ENCODE measurements at regions not wholly inside any gene's neighbourhood (a gene's known extent, or its start where the extent isn't known, plus 50 kb on each side); places are given as distances from the start of the nearest gene placed in this dataset.

DNA sequence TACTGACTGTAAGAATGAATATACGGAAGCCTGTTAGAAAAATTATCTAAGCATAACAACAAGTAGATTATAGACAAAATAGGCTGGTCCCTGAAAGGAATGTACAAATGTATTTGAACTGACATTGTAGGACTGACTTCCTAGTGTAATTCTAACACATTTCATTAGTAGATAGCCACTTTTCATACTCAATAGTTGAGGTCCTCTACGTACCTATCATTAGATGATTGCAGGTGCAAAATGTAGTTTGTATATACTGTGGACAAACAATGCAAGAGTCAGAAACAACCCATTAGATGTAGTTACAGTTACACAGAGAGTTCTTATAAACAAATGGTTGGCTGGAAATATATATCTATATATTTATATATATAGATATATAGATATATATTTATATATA is 402.3 kb upstream of the SLITRK6 start:
- Histone ChIP-seq H3K27me3 (ENCODE audit: control insufficient read depth, insufficient read depth, low read length) (no peaks in the 10 kb centered on the region), H3K4me3 (ENCODE audit: insufficient read depth, low read depth, low read length) (no peak overlapping the region), H3K36me3 (replicated peaks; ENCODE audit: control insufficient read depth, insufficient read depth, low read length) (no peaks in the 10 kb centered on the region)
- no peak for DNase-seq

DNA sequence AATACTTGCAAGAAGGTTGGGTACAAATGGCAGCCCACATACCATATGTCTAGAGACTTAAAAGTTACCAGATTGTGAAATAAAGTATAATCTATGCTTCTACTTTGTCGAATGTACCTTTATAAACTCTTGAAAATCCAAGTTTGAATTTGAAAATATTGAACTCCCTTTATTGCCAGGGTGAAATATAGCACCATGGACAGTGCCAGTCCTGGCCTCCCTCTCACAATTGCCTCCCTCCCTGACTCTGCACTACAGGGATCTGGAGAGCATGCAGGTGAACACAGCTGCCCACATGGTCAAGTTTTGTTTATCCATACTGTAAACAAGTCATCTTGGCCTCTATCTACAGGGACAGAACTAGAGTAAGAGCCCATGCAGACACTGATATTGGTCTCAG is 394.1 kb upstream of the SLITRK6 start:
- DNase-seq: no peak
- no peaks in the 10 kb centered on the region for H3K36me3 ChIP-seq (replicated peaks; ENCODE audit: control insufficient read depth, insufficient read depth, low read length)

DNA sequence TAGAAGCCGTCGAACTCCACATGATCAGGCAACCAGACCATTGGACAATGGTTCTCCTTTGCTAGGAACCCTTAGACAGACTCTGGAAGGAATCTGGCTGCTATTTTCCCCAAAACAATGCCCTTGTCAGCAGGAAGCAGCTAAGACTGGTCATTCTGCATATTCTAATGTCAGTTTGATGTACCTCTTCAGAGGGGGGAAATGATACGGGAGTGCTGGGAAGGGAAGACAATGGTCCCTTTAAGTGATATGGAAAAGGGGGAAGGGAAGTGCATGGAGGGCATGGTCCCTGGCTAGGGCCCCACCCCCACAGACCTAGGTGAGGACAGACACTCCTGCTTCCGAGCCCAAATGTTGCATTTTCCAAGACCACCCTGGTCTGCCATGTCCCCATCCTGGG is 389.0 kb upstream of the SLITRK6 start:
- no peak for DNase-seq
- H3K36me3 ChIP-seq (replicated peaks; ENCODE audit: control insufficient read depth, insufficient read depth, low read length): no peaks in the 10 kb centered on the region
- H3K4me3 ChIP-seq (ENCODE audit: insufficient read depth, low read depth, low read length): no peak overlapping the region
- H3K27me3 ChIP-seq (ENCODE audit: control insufficient read depth, insufficient read depth, low read length): no peaks in the 10 kb centered on the region

More for the DNA sequence above, 394.1 kb upstream of the SLITRK6 start:
- H3K4me3 ChIP-seq (ENCODE audit: insufficient read depth, low read depth, low read length): no peak overlapping the region
- no peaks in the 10 kb centered on the region for H3K27me3 ChIP-seq (ENCODE audit: control insufficient read depth, insufficient read depth, low read length)

DNA sequence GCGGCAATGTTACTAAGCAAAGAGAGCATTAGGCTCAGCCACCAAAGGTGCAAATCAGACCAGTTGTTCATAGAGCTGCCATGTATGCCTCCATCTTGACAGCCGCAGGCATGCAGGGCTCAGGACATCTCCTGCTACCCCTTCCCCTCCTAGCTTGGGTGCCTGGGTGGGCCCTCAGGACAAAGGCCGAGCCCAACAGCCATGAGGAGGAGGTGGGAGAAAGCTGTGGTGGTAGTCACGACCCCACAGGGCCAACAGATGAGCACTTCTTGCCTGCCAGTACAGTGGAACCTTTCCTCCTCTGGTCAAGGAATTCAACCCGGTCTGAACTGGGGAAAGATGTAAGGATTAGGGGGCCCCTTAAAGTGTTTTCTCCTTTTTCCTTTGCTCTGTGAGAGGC is 386.4 kb upstream of the SLITRK6 start:
- Histone ChIP-seq H3K27me3 (ENCODE audit: control insufficient read depth, insufficient read depth, low read length) (no peaks in the 10 kb centered on the region), H3K4me3 (ENCODE audit: insufficient read depth, low read depth, low read length) (no peak overlapping the region), H3K36me3 (replicated peaks; ENCODE audit: control insufficient read depth, insufficient read depth, low read length) (no peaks in the 10 kb centered on the region)
- no peak for DNase-seq

DNA sequence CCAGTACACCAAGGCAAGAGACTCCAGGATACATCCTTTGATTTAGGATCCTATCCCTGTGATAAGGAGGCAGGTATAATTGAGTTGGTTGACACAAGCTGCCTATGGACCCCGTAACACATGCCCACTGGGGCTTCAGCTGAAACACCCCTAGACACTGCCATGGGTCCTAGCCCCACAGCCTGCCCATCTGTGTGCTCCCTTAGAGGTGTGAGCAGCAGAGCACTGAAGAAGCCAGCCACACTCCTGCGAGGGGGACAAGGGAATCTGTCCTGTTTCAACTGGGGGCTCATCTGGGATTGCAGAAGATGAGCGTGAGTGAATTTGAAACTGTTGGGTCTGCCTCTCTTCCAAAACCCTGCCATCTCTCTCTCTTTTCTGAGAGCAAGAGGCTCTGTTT is 385.9 kb upstream of the SLITRK6 start:
- no peak for DNase-seq
- Histone ChIP-seq H3K36me3 (replicated peaks; ENCODE audit: control insufficient read depth, insufficient read depth, low read length) (no peaks in the 10 kb centered on the region), H3K4me3 (ENCODE audit: insufficient read depth, low read depth, low read length) (no peak overlapping the region), H3K27me3 (ENCODE audit: control insufficient read depth, insufficient read depth, low read length) (no peaks in the 10 kb centered on the region)

DNA sequence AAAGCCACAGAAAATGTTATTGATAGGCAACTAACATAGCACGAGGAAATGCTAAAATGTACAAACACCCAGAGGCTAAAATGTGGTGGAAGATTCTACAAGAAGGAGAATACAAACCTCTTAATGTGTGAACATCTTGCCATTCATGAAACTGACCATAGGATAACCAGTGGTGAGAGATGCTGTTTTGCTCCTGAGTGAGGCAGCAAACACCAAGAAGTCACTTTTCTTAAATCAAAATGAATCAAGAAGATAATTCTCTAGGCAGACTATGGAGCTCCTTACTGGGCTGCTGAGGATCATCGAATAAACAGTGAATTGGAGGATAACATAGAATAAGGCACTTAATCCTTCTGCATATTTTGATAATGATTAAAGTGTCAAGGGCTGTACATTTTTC is 375.4 kb upstream of the SLITRK6 start:
- DNase-seq: no peak
- Histone ChIP-seq H3K36me3 (replicated peaks; ENCODE audit: control insufficient read depth, insufficient read depth, low read length) (no peaks in the 10 kb centered on the region), H3K4me3 (ENCODE audit: insufficient read depth, low read depth, low read length) (no peak overlapping the region), H3K27me3 (ENCODE audit: control insufficient read depth, insufficient read depth, low read length) (no peaks in the 10 kb centered on the region)

DNA sequence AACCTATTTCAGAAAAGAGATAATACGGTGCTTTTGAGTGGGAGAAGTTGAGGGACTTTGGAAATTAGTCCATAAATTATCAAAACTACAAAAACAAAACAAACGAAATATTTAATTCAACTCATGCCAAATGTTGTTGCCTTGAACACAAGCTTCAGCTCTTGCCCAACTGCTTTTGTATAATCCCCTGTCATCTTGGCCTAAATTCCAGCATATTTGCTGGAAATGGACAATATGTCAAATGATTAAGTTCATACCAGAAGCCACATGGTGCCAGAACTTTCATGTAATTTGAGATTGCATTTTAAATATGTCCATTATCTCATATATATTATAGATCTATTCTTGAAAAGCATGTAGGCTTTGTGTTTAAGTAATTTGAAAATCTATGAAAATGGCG is 373.7 kb upstream of the SLITRK6 start:
- Histone ChIP-seq H3K36me3 (replicated peaks; ENCODE audit: control insufficient read depth, insufficient read depth, low read length) (no peaks in the 10 kb centered on the region), H3K4me3 (ENCODE audit: insufficient read depth, low read depth, low read length) (no peak overlapping the region), H3K27me3 (ENCODE audit: control insufficient read depth, insufficient read depth, low read length) (no peaks in the 10 kb centered on the region)
- no peak for DNase-seq

DNA sequence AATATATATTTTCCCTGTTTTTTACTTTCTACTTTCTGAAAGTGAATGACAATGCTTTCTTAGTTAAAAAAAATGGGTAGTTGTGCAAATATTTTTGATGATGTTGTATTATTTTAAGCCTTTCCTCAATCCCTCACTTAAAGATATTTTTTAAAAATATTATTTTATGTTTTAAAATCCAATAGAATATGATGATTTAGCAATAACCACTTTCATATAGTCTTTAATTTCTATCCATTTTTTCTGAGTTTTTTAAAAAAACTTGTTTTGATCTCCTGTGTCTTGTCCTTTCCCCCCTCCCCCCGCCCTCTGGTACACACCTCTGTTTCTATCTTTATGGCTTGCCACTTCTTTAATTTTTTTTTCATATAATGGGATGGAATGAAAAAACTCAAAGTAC is 362.0 kb upstream of the SLITRK6 start:
- Histone ChIP-seq H3K27me3 (ENCODE audit: control insufficient read depth, insufficient read depth, low read length) (no peaks in the 10 kb centered on the region), H3K36me3 (replicated peaks; ENCODE audit: control insufficient read depth, insufficient read depth, low read length) (no peaks in the 10 kb centered on the region), H3K4me3 (ENCODE audit: insufficient read depth, low read depth, low read length) (no peak overlapping the region)
- DNase-seq: no peak

DNA sequence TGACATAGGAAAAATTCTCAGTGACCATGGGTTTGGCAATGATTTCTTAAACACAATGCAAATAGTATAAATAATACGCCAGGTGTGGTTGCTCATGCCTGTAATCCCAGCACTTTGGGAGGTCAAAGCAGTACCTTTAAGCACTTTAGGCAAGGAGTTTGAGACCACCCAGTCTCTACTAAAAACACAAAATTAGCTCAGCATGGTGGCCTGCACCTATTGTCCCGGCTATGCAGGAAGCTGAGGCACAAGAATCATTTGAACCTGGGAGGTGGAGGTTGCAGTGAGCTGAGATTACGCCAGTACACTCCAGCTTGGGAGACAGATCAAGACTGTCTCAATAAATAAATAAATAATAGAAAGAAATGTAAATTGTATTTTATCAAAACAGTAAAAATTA is 356.5 kb upstream of the SLITRK6 start:
- Histone ChIP-seq H3K27me3 (ENCODE audit: control insufficient read depth, insufficient read depth, low read length) (no peaks in the 10 kb centered on the region), H3K4me3 (ENCODE audit: insufficient read depth, low read depth, low read length) (no peak overlapping the region), H3K36me3 (replicated peaks; ENCODE audit: control insufficient read depth, insufficient read depth, low read length) (no peaks in the 10 kb centered on the region)
- DNase-seq: no peak

DNA sequence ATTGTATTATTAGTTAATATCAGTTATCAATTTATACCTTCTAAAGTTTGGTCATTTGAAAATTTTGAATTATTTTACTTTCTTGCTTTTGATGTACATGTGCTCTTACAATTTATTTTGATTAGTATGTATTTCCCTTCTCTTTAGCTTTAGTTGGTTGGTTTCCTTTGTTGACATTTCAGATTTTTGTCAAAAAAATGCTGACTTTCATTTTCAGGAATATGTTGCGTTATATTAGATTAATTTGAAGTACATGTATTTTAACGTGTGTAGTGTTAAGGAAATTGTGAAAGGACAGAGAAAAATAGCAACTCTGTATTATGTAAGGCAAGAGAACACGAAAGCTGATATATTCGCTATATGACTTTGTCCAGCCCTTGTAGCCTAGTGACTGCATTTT is 342.9 kb upstream of the SLITRK6 start:
- no peak for DNase-seq
- Histone ChIP-seq H3K36me3 (replicated peaks; ENCODE audit: control insufficient read depth, insufficient read depth, low read length) (no peaks in the 10 kb centered on the region), H3K27me3 (ENCODE audit: control insufficient read depth, insufficient read depth, low read length) (no peaks in the 10 kb centered on the region), H3K4me3 (ENCODE audit: insufficient read depth, low read depth, low read length) (no peak overlapping the region)

DNA sequence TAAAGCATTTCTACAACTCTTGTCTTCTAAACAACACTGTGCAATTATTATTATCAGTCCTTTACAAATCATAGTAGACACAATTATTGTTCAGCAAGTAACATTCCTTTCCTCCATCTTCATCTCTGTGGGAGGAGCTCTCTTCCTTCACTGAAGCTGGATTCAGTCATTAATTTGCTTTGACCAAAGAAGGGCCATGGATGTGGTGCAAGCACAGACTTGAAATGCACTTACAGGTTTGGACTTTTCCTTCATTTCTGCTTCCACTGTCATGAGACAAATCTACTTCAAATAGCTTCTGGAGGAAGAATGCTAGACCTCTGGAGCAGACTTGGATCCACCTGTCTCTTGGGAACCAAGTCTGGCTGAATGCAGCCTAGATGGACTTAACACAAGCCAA is 336.6 kb upstream of the SLITRK6 start:
- Histone ChIP-seq H3K27me3 (ENCODE audit: control insufficient read depth, insufficient read depth, low read length) (no peaks in the 10 kb centered on the region), H3K36me3 (replicated peaks; ENCODE audit: control insufficient read depth, insufficient read depth, low read length) (no peaks in the 10 kb centered on the region), H3K4me3 (ENCODE audit: insufficient read depth, low read depth, low read length) (no peak overlapping the region)
- DNase-seq: no peak

DNA sequence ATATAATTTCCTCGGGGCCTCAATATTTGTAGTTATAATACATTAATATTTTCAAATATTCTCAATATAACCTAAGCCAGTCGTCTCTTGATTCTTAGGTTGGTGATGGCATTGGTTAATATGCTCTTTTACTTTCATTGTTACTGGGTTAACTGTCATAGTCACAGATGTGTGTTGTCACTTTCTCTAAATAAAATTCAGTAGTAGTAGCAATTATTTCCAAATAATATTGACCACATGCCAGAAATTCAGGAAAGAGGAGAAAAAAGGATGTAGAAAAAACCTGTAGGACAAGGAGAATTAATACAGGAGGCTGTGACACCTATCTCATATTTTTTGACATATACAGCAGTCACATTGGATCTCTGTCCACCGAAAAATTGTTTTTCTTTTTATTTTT is 322.7 kb upstream of the SLITRK6 start:
- no peak overlapping the region for H3K4me3 ChIP-seq (ENCODE audit: insufficient read depth, low read depth, low read length)
- H3K36me3 ChIP-seq (replicated peaks; ENCODE audit: control insufficient read depth, insufficient read depth, low read length): no peaks in the 10 kb centered on the region
- H3K27me3 ChIP-seq (ENCODE audit: control insufficient read depth, insufficient read depth, low read length): no peaks in the 10 kb centered on the region
- DNase-seq: no peak

DNA sequence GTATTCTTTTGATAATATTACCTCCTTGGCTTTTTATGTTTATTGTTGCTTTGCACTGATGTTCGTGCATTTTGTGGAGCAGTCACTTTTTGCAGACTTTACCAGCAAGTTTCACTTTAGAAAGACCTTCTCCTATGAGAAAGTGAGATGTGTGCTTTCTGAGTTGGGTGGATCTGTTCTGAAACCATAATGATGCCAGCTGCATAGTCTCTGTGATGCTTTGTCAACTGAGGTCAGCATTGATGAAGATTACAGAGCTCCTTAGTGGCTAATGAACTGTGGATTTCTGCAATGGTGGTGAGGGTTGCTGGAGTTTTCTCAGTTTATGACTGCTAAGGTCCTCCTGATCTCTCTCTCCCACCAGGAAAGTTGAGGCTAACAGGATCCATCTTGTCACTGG is 309.9 kb upstream of the SLITRK6 start:
- DNase-seq: no peak
- Histone ChIP-seq H3K36me3 (replicated peaks; ENCODE audit: control insufficient read depth, insufficient read depth, low read length) (no peaks in the 10 kb centered on the region), H3K27me3 (ENCODE audit: control insufficient read depth, insufficient read depth, low read length) (no peaks in the 10 kb centered on the region), H3K4me3 (ENCODE audit: insufficient read depth, low read depth, low read length) (no peak overlapping the region)

DNA sequence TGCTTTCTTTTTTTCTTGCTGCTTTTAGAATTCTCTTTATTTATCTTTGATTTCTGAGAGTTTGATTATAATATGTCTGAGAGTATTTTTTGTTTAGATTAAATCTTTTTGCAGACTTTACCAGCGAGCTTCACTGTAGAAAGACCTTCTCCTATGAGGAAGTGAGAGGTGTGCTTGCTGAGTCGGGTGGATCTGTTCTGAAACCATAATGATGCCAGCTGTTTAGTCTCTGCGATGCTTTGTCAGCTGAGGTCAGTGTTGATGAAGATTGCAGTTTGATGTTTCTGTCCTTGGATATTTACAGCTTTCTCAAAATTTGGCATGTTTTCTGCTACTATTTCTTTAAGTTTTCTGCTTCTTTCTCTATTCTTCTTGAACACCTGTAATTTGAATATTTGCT is 309.1 kb upstream of the SLITRK6 start:
- Histone ChIP-seq H3K36me3 (replicated peaks; ENCODE audit: control insufficient read depth, insufficient read depth, low read length) (no peaks in the 10 kb centered on the region), H3K27me3 (ENCODE audit: control insufficient read depth, insufficient read depth, low read length) (no peaks in the 10 kb centered on the region), H3K4me3 (ENCODE audit: insufficient read depth, low read depth, low read length) (no peak overlapping the region)
- DNase-seq: no peak

DNA sequence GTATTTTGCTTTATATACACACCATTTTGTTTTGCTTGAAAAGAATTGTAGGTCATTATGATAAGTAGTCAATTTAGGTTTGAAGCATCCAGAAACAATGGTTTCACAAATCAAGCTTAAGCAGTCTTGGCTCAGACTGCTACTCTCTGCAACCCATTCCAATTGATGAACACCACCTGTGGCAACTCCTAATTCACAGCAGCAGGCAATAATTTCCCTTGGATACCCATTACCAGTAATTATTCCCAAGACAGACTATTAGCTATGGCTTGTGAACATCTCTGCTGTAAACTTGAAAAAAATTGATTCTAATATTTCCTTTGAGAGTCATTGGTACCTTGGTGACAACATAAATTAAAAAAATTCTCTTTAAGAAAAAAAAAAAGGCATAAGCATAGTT is 299.3 kb upstream of the SLITRK6 start:
- Histone ChIP-seq H3K36me3 (replicated peaks; ENCODE audit: control insufficient read depth, insufficient read depth, low read length) (no peaks in the 10 kb centered on the region), H3K4me3 (ENCODE audit: insufficient read depth, low read depth, low read length) (no peak overlapping the region), H3K27me3 (ENCODE audit: control insufficient read depth, insufficient read depth, low read length) (no peaks in the 10 kb centered on the region)
- DNase-seq: no peak

DNA sequence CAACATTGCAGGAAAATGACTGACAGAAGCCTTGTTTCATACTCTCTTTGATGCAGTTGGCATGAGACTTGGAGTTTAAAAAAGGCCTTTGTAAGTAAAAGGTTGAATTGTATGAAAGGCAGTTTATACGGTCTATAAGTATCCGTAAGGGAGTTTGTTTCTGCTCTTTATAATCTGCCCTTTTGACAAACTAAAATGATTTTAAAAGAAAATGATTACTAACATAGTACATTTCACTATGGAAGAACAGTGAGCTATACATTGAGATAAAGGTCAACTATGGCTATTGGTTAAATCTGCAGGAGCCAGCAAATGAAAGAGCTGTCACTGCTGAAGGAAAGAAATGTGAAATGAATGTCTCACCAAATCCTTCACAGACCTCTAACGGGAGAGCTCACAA is 296.1 kb upstream of the SLITRK6 start:
- no peaks in the 10 kb centered on the region for H3K27me3 ChIP-seq (ENCODE audit: control insufficient read depth, insufficient read depth, low read length)
- no peak overlapping the region for H3K4me3 ChIP-seq (ENCODE audit: insufficient read depth, low read depth, low read length)
- DNase-seq: no peak
- no peaks in the 10 kb centered on the region for H3K36me3 ChIP-seq (replicated peaks; ENCODE audit: control insufficient read depth, insufficient read depth, low read length)

Measured in H7 (cell line).